ENCODE measurements at regions not wholly inside any gene's neighbourhood (a gene's known extent, or its start where the extent isn't known, plus 50 kb on each side); places are given as distances from the start of the nearest gene placed in this dataset.
A peak's percentile ranks its signal among the peaks of the same experiment; 100 is the strongest.

DNA sequence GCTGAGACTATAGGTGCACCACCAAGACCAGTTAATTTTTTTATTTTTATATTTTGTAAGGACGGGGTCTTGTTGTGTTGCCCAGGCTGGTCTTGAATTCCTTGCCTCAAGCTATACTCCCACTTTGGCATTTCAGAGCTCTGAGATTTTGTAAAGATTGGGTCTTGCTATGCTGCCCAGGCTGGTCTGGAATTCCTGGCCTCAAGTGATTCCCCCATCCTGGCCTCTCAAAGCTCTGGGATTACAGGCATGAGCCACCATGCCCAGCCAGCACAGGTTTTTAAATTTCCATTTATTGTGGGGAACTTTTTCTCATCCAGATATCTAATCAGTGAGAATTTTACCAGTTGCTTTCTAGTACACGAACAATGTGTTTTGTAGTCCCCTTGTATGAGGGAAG, 156.1 kb upstream of the VLDLR start:
- DNase-seq: no peak

- peak in 1 of 2 experiments; percentile 21 for DNase-seq
Measured at GRCh38 chr9:2465921-2466460, 155.6 kb upstream of the VLDLR start.

DNA sequence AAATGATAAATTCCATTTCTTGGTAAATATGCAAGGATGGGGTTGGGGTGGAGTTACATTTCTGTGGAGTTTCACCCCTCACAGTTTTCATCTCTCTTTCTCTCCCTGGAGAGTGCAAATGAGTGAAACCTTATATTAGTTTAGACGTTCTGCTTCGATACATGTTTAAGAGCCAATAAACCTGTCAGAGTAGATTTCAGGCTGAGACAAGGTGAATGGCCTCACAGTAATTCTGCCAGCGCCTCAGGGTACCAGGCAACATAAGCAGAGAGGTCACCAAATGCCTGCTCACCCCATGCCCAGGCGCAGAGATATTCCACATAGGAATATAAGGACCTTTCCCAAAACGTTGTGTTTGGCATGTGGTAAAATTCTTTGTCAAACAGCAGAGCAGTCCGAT, 154.9 kb upstream of the VLDLR start:
- no peak for DNase-seq

GRCh38 chr9:2469681-2470221, 151.8 kb upstream of the VLDLR start:
- no peak for DNase-seq

DNA sequence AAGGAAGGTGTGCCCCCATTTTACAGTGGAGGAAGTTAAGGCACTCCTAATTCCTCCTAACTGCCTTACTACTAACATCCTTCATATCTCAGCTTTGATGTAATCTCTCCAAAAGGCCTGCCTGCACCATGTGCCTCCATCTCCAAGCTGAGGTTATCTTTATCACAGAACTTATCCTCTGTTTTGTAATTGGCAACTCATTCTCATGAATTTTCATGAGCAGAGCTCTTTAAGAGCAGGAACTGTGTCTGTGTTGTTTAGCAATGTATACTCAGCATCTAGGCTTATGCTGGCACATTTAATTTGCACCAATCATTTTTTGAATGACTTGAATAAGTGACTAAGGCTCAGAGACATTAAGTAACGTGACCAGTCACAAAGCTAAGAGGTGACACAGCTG, 147.9 kb upstream of the VLDLR start:
- no peak for DNase-seq

- no peak for DNase-seq
Measured at GRCh38 chr9:2477755-2478154, 143.8 kb upstream of the VLDLR start.

GRCh38 chr9:2478421-2478820, 143.2 kb upstream of the VLDLR start:
- no peak for DNase-seq

DNA sequence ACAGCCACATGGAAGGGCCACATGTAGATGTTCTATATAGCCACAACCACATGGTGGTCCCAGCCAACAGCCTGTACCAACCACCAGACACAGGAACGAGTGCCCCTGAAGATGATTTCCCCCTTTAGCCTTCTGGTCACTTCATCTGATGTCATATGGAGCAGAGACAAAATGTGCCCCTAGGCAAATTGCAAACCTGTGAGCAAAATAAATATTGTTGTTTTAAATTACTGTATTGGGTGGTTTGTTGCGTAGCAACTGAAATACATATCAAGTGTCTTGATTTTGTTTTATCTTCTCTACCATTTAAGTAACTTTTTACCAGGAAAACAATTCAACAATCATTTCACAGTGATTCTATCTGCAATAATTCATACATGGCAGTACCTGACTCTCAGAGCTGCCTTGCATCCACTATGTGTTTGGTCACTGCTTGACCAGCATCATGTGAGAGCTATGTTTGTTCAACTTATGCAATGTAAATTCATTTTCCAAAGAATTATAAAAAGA, 142.5 kb upstream of the VLDLR start:
- DNase-seq: no peak

DNA sequence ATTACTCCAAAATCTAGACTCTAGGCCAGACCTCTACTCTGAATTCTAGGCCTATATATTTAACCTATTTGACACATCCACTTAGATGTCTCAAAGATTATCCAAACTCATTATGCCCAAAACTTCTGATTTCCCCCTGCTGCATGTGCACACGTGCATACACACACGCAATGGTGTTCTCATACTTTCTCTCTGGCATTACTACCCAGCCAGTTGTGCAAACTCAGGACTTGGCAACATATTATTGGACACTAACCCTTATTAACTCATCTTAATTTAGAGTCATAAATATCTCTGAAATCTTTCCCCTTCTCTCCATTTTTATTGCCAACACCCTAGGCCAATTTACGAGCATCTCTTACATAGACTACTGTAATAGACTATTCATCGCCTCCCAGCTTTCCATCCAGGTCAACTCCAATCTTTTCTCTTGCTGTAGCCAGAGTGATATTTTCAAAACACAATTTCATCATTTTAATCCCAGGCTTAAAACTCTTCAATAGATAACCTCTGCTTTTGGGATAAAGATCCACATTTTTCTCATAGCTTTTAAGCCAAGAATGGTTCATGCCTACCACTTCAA, 141.2 kb upstream of the VLDLR start:
- no peak for DNase-seq

GRCh38 chr9:2481216-2481615, 140.4 kb upstream of the VLDLR start:
- DNase-seq: no peak

GRCh38 chr9:2486988-2487387, 134.6 kb upstream of the VLDLR start:
- no peak for DNase-seq

DNA sequence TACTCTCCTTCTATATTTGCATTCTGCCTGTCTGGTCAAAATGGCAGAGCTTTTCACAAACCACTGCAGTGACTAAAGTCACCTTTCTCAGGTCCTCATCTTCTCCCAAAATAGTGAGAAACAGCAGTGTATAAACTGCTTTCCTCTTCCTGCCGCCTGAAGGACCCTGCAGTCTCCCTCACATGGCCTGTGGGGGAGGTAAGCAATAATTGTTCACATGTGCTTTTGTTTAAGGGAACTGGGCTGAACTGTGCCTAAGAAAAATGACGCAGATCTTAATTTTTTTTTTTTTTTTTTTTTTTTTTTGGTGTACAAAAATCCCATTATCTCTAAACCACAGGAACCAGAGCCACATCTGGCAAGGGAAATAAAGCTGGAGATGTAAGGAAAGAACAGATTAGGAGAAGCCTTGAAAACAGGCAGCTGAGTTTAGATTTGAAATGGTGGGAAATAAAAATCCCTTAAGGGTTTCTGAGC, 131.7 kb upstream of the VLDLR start:
- DNase-seq: no peak

GRCh38 chr9:2492161-2492560, 129.4 kb upstream of the VLDLR start:
- no peak for DNase-seq

GRCh38 chr9:2493109-2493508, 128.5 kb upstream of the VLDLR start:
- no peak for DNase-seq

GRCh38 chr9:2493529-2493928, 128.1 kb upstream of the VLDLR start:
- DNase-seq: no peak

GRCh38 chr9:2494562-2494961, 127.0 kb upstream of the VLDLR start:
- DNase-seq: no peak

- no peak for DNase-seq
Measured at GRCh38 chr9:2495221-2496005, 126.2 kb upstream of the VLDLR start.

DNA sequence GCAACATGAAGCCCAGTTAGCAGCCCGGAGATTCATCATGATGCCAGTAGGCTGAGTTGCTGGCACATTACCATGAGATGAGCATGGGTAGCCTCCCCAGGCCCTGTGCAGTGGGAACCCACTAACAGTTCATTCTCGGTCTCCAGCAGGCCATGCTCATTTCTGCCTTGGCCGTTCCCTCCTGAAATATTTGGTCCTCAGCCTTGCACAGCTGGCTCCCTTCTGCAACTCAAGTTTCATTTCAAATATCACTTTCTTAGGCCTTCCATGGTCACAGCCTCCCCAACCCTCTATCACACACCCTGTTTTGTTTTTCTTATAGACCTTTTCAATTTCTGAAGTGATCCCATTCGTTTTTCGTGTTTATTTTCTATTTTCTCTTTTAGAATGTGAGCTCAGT, 125.4 kb upstream of the VLDLR start:
- no peak for DNase-seq

GRCh38 chr9:2496934-2497333, 124.7 kb upstream of the VLDLR start:
- no peak for DNase-seq

DNA sequence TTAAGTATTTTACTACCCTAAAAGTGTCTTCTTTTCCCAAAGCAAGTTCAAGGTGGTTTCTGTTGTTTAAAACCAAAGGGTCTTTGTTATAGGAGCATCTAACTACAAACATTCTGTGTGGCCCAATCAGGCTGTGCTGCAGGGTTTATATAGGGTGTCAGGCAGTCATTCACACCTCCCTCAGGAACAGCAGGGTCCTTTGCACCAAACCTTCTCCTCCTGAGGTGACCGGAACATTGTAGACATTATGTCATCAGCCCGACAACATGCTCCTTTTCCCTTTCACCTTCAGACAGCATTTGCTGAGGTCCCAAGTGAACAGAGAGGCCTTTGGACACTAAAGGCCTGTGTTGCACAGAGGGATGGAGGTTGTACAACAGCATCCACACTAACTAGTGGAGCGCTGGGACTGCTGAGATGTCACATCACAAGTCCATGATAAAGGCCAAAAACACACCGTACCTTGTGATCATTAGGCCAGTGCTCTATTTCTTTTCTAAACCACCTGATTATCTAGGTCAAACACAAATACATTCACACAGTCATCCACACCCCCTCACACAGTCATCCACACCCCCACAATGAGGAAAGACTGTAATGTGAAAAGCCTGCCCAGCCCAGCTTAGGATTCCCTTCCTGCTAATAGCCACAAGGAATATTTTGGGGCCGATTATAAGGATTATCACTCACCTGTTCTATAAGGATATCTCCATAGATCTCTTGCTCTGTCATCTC, 123.8 kb upstream of the VLDLR start:
- DNase-seq: no peak

DNA sequence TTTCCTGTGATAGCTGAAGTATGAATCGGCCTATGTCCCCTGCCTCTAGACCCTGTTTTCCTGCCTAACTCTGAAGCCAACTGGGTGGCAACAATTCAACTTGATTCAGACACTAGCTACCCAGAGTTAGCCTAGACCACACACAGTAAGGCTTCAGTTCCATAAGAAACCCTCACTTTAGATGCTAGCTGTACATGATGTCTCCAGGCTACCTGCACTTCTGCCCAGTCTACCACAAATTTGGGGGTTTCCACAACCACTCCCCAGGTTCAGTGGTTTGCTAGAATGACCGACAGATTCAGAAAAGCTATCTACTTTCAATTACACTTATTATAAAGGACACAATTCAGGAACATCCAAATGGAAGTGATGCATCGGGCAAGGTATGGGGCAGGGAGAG, 119.4 kb upstream of the VLDLR start:
- DNase-seq: no peak

- no peak for DNase-seq
Measured at GRCh38 chr9:2502760-2503159, 118.8 kb upstream of the VLDLR start.

DNA sequence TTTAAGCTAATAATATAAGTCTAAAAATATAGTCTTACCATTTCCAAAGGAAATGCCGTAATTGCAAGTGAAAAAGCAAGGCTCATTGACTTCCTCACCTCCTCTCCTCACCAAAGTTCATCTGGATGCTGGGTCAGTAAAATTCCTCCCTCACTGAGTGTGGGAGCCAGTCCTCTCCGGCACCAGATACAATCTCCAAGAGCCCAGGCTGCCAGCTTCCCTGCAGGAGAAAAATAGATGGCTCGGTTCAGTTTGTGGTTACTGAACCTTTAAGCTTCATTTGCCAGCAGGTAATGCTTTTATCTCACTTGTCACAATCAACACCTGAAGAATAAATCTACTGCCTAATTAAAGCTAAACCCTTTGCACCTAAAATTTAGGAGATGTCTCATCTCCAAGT, 115.3 kb upstream of the VLDLR start:
- DNase-seq: no peak

Measured in NCI-H446 (cell line).